ENCODE measurements at regions not wholly inside any gene's neighbourhood (a gene's known extent, or its start where the extent isn't known, plus 50 kb on each side); places are given as distances from the start of the nearest gene placed in this dataset.

DNA sequence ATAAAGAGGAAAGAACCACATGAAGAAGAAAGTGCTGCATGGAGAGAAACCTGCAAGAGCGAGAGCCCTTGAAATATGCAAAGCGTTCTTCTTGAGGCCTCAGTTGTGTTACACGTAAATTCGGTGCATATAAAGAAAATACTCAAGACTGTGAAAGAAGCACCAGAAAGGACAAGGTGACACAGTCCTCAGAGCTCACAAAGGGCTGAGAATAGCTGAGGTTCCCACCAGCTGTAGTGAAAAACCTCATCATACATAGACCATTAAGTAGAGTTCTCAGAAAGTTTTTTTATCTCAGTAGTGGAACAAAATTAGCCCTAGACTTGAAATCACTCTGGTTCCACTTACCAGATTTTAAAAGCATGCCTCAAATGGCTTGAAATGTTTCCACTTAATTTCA lies 980.7 kb upstream of the CRIM1 start:
- TF ChIP-seq, protein P1, sequence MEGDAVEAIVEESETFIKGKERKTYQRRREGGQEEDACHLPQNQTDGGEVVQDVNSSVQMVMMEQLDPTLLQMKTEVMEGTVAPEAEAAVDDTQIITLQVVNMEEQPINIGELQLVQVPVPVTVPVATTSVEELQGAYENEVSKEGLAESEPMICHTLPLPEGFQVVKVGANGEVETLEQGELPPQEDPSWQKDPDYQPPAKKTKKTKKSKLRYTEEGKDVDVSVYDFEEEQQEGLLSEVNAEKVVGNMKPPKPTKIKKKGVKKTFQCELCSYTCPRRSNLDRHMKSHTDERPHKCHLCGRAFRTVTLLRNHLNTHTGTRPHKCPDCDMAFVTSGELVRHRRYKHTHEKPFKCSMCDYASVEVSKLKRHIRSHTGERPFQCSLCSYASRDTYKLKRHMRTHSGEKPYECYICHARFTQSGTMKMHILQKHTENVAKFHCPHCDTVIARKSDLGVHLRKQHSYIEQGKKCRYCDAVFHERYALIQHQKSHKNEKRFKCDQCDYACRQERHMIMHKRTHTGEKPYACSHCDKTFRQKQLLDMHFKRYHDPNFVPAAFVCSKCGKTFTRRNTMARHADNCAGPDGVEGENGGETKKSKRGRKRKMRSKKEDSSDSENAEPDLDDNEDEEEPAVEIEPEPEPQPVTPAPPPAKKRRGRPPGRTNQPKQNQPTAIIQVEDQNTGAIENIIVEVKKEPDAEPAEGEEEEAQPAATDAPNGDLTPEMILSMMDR (conservative IDR thresholded peaks at IDR 0.05) = no peak
- no peak for TF ChIP-seq EZH2 (IDR thresholded peaks at IDR 0.05; ENCODE audit: low read depth)

Data from PC-9 (cell line).